SW480 (cell line): ENCODE measurements at regions not wholly inside any gene's neighbourhood (a gene's known extent, or its start where the extent isn't known, plus 50 kb on each side); places are given as distances from the start of the nearest gene placed in this dataset.
A peak's percentile ranks its signal among the peaks of the same experiment; 100 is the strongest.

ENCODE experiments used
- DNase-seq: peaks from one replicate; pipeline ENCODE4 v3.0.0-alpha.2; 2016; ENCODE audit warnings: low spot score

- DNase-seq, result no peak
Measured at GRCh38 chr10:6763423-6763822, 183.3 kb upstream of the PRKCQ start.

GRCh38 chr10:6763001-6763400 lies 182.9 kb upstream of the PRKCQ start:
- no peak for DNase-seq

GRCh38 chr10:6759961-6760360 lies 179.9 kb upstream of the PRKCQ start:
- no peak for DNase-seq

GRCh38 chr10:6757158-6757557 lies 177.1 kb upstream of the PRKCQ start:
- DNase-seq, result no peak

GRCh38 chr10:6756716-6757115 lies 176.6 kb upstream of the PRKCQ start:
- no peak for DNase-seq

GRCh38 chr10:6755781-6756460 lies 175.8 kb upstream of the PRKCQ start:
- DNase-seq, result no peak

GRCh38 chr10:6753644-6754043 lies 173.6 kb upstream of the PRKCQ start:
- no peak for DNase-seq

GRCh38 chr10:6751363-6751762 lies 171.3 kb upstream of the PRKCQ start:
- DNase-seq, result no peak

- peak; percentile 55 for DNase-seq
Measured at GRCh38 chr10:6748981-6749635, 169.0 kb upstream of the PRKCQ start.

GRCh38 chr10:6748029-6748428 lies 168.0 kb upstream of the PRKCQ start:
- no peak for DNase-seq

GRCh38 chr10:6746782-6747181 lies 166.7 kb upstream of the PRKCQ start:
- DNase-seq, result no peak

GRCh38 chr10:6743291-6743849 lies 163.3 kb upstream of the PRKCQ start:
- no peak for DNase-seq

- DNase-seq, result no peak
Measured at GRCh38 chr10:6741541-6741941, 161.5 kb upstream of the PRKCQ start.

GRCh38 chr10:6739530-6740174 lies 159.6 kb upstream of the PRKCQ start:
- DNase-seq, result no peak

- DNase-seq, result no peak
Measured at GRCh38 chr10:6738112-6738768, 158.2 kb upstream of the PRKCQ start.

- no peak for DNase-seq
Measured at GRCh38 chr10:6737758-6738111, 157.7 kb upstream of the PRKCQ start.

GRCh38 chr10:6737080-6737641 lies 157.1 kb upstream of the PRKCQ start:
- peak; percentile 58 for DNase-seq

GRCh38 chr10:6734286-6734685 lies 154.2 kb upstream of the PRKCQ start:
- DNase-seq, result no peak

- no peak for DNase-seq
Measured at GRCh38 chr10:6729861-6730344, 149.8 kb upstream of the PRKCQ start.

- peak; percentile 41 for DNase-seq
Measured at GRCh38 chr10:6729071-6729774, 149.1 kb upstream of the PRKCQ start.

- DNase-seq, result no peak
Measured at GRCh38 chr10:6726924-6727323, 146.8 kb upstream of the PRKCQ start.

- no peak for DNase-seq
Measured at GRCh38 chr10:6722616-6723004, 142.5 kb upstream of the PRKCQ start.
